ENCODE measurements at regions not wholly inside any gene's neighbourhood (a gene's known extent, or its start where the extent isn't known, plus 50 kb on each side); places are given as distances from the start of the nearest gene placed in this dataset.

DNA sequence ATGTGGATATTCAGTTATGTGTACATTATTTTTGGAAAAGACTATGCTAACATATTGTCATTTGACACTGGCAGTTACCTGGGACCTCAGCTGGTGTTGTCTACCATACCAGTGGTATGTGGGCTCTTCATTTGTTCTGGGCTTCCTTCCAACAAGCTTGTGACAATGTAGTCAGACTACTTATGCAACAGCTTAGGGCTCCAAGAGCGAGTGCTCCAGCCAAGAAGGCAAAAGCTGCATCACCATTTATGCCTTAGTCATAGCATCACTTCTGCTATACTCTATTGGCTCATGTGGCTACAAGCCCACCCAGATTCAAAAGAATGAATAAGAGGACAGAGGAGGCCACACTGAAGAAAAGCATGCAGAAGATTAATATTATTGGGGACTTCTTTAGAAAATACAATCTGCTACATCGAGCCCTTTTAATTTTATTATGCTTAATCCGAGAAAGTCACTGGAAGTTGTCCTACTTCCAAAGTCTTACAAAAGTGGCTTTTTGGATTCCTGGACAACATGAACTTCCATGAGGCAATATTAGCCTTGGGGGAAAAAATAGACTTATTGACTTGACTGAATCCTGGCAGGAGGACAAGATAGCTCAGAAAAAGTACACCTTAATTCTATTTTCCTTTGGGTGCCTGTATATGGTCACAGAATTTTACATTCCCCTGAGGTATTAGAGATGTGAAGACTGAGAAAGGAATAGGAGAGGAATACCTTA is 529.4 kb upstream of the HTR2A start:
- DNase-seq (ENCODE audit: low spot score): peak; percentile 47

DNA sequence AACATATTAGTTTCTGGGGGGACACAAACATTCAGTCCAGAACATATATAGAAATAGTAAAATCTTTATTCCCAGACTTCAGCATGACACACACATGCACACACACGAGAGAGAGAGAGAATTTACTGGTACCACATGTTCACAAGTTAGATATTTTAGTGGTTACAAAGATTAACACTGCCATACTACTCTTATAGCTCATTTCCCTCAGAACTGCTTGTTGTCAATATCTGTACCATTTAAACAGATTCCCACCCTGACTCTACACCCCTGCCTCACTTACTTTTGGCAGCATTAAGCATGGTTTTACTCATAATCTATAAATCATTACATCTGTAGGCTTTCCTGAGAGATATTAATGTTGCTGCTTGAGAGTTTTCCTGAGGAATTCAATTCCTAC is 524.7 kb upstream of the HTR2A start:
- no peak for DNase-seq (ENCODE audit: low spot score)

DNA sequence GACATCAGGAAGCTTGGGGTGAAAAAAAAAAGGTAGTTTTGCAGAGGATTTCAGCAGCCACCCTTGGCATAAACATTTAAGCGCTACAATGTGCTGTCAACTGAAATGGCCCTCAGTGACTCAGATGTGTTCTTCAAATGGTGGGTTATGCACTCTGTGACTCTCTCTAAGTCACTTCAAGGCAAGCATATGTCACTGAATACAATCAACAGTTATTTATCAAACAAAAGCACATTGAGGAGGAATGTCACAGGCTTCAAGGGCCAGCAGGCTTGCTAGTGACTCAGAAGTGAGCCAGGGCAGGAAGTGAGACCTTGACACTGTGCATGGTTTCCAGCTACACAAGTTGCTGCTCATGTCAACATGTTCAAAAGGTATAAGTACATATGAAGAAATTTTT is 523.7 kb upstream of the HTR2A start:
- DNase-seq (ENCODE audit: low spot score): no peak

DNA sequence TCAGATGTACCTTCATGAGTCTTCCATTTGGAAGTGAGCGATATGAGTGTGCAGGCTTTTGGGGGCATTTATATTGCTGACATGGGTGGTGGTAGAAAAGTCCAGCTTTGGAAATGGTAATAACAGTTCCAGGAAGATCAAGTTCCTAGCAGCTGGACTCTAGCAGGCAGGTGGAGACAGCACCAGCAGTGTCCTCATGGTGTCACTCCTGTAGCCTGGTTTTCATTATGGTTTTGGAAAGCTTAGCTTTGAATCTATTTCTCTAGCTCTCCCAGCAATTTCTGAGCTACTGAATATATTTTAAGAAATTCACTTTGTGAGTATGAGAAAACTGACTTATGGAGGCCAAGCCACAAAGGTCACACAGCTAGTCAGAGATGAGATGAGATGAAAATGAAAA is 523.2 kb upstream of the HTR2A start:
- no peak for DNase-seq (ENCODE audit: low spot score)

DNA sequence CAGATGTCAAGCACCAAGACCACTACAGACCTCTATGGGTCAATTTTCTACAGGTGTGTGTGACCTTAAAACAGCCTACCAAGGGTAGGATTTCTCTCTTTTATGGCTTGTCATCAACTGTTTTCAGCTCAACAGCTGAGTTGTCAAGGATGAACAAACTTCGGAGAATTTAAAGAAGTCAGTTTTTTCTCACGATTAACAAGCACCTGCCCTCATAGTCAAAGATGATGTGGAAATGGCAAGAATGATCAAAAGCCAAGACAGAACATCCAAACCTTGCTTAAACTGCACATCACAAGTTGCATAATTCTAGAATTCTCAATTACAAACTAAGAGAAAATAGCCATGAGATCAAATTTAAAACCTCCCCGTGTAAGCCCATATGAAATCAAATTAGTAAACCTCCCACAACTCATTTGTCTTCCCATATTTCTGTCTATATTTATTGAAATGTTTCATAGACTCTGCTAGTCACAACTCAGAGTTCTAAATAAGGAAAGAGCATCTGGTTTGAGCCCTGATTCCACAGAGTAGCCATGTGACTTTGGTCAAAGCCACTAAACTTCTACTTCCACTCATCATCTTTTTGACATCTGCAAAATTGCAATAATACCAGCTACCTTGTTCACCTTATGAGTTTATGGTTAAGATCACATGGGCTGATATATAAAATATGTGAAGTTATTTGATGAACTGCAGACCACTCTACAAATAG is 521.5 kb upstream of the HTR2A start:
- DNase-seq (ENCODE audit: low spot score): no peak

DNA sequence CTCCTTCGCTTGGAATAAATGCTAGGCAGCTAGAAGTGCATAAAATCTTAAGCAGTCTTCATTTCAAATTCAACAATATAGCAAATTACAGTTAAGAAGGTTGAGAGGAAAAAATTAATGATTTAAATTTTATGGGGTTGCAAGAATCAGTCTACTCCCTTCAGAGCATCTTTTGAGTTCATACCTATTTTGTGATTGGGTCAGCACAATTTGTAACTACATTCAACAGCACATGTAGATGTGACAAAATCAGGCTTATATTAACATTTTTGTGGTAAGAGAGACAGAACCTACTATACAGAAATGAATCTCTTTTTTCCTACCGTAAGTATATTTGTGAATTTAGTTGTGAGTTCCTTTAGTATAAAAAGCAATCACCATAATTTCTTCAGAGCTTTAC is 520.6 kb upstream of the HTR2A start:
- DNase-seq (ENCODE audit: low spot score): no peak

DNA sequence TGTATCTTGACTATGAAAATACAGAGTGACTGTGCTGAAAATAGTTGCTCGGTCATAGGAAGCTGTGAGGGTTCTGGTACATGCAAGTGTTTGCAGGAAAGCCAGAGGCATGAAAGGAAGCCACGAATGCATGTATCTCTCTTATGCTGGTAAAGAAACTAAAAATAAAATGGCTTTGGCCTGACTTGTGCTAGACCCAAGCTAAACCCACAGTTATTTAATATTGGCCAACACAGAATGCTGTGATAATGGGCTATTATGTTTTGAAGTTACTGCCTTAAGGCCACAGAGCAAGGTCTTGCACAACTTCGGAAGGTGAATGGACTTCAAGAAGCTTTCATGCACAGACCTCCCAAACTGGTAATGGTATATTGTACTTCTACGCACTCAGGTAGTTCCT is 518.2 kb upstream of the HTR2A start:
- DNase-seq (ENCODE audit: low spot score): peak; percentile 7

DNA sequence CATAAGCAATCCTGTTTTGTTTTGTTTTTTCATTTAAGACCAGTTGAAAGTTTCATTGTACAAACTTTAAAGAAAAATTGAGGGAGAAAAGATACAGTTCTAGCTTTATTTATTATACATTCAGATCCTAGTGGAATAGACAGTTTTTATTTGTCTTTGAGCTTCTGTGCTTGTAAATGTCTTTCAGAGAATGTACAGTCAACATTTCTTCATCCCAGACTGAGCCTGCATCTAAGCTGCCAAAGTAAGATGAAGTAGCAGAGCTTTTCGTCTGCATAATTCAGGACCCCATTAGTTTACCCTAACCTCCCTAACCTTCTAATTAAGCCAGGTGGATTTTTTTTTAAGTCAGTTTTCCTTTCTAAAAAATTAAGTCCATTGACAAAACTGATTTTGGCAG is 516.7 kb upstream of the HTR2A start:
- no peak for DNase-seq (ENCODE audit: low spot score)

DNA sequence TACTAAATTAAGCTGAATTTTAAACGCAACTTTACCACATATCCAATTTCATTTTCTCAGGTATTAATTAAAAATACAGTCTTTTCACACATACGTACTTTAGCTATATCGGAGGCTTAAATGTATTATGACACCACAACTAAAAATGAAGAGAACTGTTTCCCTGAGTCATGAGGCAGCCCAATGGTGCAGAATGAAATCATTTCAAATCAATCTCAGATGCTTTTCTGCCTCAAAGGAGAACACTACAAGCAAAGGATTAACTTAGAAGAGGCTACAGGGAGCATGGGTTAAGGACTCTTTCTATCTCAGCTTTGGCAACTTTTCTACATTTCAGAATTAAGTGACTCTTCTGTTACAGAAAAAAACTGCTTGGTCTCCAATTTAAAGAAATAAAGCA is 516.3 kb upstream of the HTR2A start:
- DNase-seq (ENCODE audit: low spot score): peak; percentile 54

DNA sequence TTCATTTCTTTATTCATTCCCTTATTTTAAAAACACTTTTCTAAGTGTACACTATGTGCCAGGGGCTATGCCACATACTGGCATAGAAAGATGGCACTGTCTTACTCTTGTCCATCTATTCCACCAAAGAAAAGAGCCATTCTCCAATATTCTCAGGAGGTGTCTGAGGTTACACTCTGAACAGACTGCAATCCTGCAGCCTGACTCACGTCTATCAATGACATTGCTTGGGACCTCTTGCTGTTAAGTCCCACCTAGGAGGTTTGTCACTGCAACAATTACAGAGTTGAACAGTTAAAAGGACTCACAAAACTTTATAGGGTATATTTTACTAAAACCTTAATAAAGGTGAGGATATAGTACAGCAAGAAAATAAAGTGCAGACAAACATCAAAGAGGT is 512.9 kb upstream of the HTR2A start:
- DNase-seq (ENCODE audit: low spot score): no peak

DNA sequence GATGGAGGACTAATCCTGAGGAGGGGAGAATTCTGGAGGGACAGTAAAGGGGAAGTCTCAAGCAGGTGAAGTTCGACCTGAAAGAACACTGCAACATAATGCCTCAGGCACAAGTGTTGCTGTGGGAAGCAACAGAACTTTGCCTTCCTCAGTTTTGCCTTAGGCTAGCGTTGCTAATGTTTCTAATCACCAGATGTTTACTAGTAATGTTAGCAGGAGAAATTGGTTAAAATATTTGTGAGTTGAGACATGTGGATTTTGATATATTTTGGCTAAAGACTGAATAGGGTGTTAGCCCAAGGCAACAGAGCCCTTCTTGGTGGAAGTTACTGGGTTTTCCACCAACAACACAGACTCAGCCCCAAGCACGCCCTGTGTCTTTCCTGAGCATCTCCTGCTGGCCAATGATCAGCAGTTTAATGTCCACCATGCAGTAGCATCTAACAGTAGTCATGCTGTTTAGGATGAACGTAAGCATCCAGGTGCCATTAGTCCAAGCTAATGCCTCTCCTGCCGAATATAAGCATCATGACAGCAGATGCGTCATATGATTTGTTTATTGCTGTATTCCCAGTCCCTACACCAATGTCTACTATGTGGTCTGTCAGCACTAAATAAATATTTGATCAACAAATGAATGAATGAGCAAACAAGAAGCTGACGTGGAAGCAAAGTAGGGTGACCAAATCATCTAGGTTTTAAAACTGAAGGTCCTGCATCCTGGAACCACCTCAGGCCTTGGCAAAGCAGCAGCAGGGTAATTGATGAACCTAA is 511.9 kb upstream of the HTR2A start:
- no peak for DNase-seq (ENCODE audit: low spot score)

DNA sequence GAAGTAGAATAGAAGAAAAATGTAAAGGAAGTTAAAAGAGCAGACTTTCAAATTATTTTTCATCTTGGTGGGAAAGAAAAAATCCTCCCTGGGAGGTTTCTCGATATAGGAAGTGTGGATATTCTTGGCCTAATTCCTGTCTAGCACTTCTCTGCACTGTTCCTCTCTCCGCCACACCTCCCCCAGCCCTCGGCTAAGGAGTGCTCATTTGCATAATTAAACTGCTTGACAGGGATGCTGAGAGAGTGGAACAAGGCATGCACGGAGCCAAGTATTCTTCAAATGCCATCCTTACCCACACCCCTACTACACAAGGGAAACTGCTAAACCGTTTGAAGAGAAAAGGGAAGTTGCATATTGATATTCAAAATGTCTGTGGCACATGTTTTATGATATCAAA is 511.0 kb upstream of the HTR2A start:
- no peak for DNase-seq (ENCODE audit: low spot score)

DNA sequence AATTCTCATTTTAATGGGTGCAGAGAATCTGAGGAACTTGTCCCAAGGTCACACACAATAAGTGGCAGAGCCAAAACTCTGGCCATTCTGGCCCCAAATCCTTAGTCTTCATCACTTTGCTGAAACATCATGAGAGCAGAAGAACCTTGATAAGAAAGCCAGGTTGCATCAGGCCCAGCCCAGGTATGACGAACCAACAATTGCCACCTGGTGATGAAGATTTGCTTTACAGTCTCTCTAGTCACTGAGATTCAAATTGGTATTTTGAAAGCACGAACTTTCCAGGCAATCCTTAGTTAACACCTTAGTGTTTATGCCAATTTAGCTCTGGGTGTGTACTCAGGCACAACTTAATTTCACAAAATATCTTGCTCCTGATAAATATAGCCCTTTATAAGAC is 502.7 kb upstream of the HTR2A start:
- no peak for DNase-seq (ENCODE audit: low spot score)

DNA sequence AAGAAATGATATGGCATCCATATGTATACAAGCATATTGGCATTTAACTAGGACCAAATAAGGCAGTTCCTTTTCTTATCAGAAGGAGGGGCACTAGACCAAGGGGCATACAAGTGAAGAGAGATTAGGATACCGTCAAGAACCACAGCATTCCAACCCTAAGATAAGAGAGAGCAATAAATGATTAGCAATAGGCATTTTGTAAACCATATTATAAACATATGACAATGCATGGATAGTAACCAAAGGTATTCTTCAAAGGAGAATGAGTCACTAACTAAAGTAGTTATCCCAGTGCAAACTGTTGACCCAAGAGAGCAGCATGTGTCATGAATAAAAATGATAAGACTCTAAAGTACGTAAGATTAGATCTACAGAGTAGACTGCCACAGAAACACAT is 500.9 kb upstream of the HTR2A start:
- no peak for DNase-seq (ENCODE audit: low spot score)

DNA sequence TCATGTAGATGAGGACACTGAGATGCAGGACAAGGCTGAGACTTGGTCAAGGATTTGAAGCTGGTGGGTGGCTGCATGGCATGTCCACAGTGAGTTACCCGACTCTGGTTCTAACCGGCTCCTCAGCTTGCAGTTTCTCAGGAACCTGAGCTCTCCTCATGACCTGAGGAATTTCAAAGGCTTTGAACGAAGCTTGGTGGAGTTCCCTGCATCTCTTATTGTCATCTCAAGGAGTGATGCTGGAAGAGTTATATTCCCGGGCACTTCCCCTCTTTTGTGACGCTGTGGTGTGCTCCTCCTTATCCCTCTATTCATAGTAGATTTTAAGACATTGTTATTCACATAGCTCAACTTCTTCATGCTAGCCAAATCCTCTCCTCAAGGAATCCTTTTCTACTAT is 500.1 kb upstream of the HTR2A start:
- no peak for DNase-seq (ENCODE audit: low spot score)

DNA sequence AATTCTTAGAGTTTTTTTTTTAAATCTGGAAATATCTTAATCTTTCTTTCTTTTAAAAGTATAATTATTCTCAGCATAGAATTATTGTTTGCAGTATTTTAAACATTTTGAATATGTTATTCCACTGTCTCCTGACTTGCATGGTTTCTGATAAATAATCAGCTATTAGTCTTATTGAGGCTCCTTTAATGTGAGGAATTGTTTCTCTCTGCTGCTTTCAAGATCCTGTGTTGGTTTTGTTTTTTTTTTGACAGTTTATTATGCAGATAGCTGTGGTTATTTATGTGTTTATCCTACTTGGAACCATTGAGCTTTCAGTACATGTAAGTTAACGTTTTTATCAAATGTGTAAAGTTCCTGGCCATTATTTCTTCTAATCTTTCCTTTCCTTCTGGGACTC is 477.9 kb upstream of the HTR2A start:
- no peak for DNase-seq (ENCODE audit: low spot score)

DNA sequence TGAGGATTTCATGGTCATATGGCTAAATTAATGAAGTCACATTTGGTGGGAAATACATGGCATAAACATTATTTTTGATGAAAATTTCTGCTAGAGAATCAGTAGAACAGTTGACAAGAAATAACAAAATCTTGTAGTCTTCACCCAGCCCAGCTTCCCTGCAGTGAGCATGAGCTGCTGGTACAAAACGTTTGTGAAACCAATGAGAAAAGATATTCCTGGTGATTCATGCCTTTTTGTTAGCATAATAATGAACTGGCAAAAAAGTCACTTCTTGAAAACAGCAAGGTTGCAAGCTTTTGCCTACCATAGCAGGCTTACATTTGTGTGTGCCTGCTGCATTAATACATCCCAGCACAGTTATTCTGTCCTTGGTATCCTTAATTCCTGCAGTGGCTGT is 475.9 kb upstream of the HTR2A start:
- DNase-seq (ENCODE audit: low spot score): no peak

DNA sequence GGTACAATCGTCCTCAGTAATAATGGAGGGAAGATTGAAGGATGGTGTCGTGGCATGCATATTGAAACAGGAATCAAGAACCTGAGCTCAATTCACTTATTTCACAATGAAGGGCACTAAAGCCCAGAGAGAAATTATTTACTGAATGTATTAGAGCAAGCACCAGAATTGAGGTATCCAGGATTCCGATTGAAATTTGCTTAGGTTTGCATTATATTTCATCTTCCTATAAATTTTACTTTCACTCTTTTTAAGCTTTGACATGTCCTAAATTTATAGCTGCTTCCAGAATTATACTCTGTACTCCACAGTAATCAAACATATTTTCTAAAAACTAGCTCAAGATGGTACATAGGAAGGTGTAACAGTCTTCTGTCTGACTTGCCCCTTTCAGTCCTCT is 454.9 kb upstream of the HTR2A start:
- no peak for DNase-seq (ENCODE audit: low spot score)

DNA sequence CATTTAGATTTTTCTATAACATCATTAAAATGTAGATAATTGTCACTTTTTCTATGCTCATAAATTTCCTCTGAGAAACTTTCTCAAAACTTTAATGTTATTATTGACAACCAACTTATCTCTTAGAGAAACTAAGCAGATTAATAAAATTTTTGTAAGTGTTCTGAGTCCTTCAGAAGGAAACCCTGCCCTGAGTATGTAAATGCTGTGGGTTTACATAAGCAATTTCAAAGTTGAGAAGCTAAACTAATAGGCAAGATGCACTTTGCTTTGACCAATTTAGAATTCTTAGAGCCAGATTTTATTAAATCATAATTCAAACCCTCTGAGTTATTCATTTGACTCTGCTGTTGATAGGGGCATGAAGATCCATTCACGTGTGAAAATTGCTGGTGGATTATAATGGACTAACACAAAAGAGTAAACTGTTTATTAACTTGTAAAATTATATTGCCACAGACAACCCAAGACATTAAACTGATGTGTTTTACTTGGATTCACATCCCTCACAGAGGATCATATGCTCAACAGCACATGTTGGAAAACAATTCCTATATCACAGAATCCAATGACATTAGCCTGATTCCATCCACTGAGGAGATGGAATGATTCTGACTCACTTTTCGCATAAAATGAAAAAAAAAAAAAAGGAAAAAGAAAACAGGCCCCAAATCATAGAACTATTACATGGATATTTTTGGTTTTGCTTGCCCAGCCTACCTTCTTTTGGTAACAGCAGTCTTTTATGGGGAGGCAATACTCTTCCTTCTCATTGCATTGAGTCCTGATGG is 453.7 kb upstream of the HTR2A start:
- no peak for DNase-seq (ENCODE audit: low spot score)

DNA sequence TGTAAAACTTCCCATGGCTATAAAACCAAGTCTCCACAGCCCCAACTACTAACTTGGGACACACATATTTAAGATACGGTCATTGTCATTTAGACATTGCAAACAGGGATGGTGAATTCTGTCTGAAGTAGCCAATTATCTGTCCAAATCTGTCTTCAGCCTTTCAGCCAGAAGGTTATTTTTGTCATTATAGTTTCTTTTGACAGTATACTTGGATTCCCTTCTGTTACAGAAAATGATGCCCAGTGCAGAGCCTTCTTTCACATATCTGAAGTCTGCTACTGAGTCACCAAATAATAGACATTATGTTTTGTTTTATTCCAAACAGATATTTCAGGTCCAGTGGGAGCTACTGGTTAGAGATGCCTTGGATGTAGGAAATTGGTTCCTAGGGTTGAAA is 452.4 kb upstream of the HTR2A start:
- no peak for DNase-seq (ENCODE audit: low spot score)

DNA sequence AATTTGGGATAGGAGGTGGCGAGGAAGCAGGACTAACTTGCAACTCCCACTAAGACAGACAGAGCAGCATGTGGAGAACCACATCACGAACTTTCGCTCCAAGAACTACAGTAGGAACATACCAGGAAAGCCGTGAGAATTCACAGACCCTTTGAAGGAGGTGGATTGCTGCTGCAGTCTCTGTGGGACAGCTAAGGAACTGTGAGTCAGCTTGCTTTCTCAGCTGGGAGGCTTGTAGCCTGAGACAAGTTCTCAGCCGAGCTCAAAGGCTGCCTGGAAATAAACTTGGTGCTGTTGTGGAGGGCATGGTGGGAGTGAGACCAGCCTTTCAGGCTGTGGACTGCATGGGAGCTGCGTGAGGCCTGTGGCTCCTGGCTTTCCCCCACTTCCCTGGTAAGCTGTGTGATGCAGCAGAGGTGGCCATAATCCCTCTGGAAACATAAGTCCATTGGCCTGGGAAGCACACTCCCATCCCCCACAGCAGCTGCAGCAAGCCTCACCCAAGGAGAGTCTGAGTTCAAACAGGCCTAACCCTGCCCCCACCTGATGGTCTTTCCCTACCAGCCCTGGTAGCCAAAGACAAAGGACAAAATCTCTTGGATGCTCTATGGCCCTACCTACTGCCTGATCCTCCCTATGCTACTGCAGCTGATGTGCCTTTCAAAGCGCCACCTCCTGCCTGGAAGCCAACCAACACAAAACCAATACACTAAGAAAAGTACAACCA is 441.1 kb upstream of the HTR2A start:
- peak; percentile 34 for DNase-seq (ENCODE audit: low spot score)

DNA sequence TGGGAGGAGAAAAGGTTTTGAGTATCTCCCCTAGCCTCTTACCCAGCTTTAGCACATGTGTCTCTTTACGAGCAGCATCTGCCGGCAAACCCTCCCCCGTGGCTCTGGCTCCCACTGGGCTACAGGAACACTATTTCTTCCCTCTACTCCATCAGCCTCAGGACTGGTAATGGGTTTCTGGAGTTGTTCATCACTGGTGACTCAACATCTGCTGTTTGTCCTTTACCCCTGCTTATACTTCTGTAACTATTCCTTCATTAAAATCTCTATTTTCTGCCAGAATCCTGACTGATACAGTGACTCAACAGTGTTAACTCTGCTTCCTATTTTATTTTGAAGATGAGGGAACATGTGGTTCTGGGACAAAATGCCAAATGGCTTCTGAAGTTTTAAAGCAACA is 437.3 kb upstream of the HTR2A start:
- peak; percentile 79 for DNase-seq (ENCODE audit: low spot score)
